Endothelial cell of umbilical vein (primary cell): ENCODE measurements at regions not wholly inside any gene's neighbourhood (a gene's known extent, or its start where the extent isn't known, plus 50 kb on each side); places are given as distances from the start of the nearest gene placed in this dataset.
"Not testable (repeated sequence)": the region's sequence is repeated elsewhere in the genome, so short reads cannot be mapped to it uniquely, and the experiment has no call there.

ENCODE experiments used
- BruUV-seq: library from RNA; stranded (reverse); fragments of 400-500 nt; replicated peaks from 2 replicates; lab custom pipeline; 2021; lab: Mats Ljungman, UMichigan
- CTCF ChIA-PET: fragments of 300-600, 350-600 bp; sonication (Branson Sonifier 250); formaldehyde crosslinking; loops from one replicate; lab custom pipeline; 2021; ENCODE audit warnings: antibody characterized with exemption, inconsistent platforms; lab: Charles Lee
- POLR2A ChIA-PET: fragments of 300-600, 350-600 bp; sonication (Branson Sonifier 250); formaldehyde crosslinking; loops from one replicate; lab custom pipeline; 2021; ENCODE audit warnings: antibody characterized with exemption, inconsistent platforms; lab: Charles Lee
- DNase-seq: peaks from one replicate; pipeline ENCODE4 v3.0.0-alpha.2; 2011; ENCODE audit warnings: low read depth, low spot score
- FAIRE-seq: peaks from 2 replicates; lab custom pipeline; 2011; peaks lifted over from hg19 to GRCh38; lab: Jason Lieb, UNC
- H2AFZ ChIP-seq: 2 replicates; pipeline ENCODE4 v1.6.0; 2012; ENCODE audit warnings: low read depth, low read length, control low read depth, inconsistent platforms
- H3K27ac ChIP-seq: 2 replicates; pipeline ENCODE4 v1.5.1; 2011; ENCODE audit warnings: low read depth, mild to moderate bottlenecking, control low read depth, low read length, moderate library complexity; ENCODE audit not compliant: insufficient read depth
- H3K27me3 ChIP-seq, 2 experiments: 2 replicates each; pipeline versions ENCODE4 v1.6.0 to v1.6.1; 2011; ENCODE audit warnings: low read length in 2 of 2, mixed read lengths in 1 of 2; ENCODE audit not compliant: control insufficient read depth in 2 of 2, insufficient read depth in 2 of 2
- H3K36me3 ChIP-seq, 2 experiments: 2 replicates in 1 of 2; 3 replicates in 1 of 2; pipeline ENCODE4 v1.5.1; 2011; ENCODE audit warnings: low read length in 2 of 2, mild to moderate bottlenecking in 1 of 2, moderate library complexity in 1 of 2; ENCODE audit not compliant: control insufficient read depth in 2 of 2, insufficient read depth in 2 of 2; ENCODE audit errors: extremely low read depth in 1 of 2
- H3K4me1 ChIP-seq: 3 replicates; pipeline ENCODE4 v1.5.1; 2011; ENCODE audit warnings: mild to moderate bottlenecking, low read length; ENCODE audit not compliant: control insufficient read depth, insufficient read depth; ENCODE audit errors: extremely low read depth
- H3K4me2 ChIP-seq: 2 replicates; pipeline ENCODE4 v1.6.1; 2011; ENCODE audit warnings: low read length, control low read depth, mixed read lengths; ENCODE audit not compliant: insufficient read depth
- H3K4me3 ChIP-seq, 3 experiments: fragments of 200-600 bp in 1 of 3; sonication (generic), shearing (Covaris generic) in 1 of 3; replicated peaks in 1 of 3; 2 replicates each; pipeline ENCODE4 v1.5.1; 2011 to 2016; ENCODE audit warnings: control low read depth in 3 of 3, low read length in 3 of 3, mild to moderate bottlenecking in 2 of 3, inconsistent platforms in 1 of 3, low read depth in 1 of 3, moderate library complexity in 1 of 3; ENCODE audit not compliant: insufficient read depth in 1 of 3
- H3K79me2 ChIP-seq: 2 replicates; pipeline ENCODE4 v1.6.0; 2012; ENCODE audit warnings: low read length, inconsistent platforms; ENCODE audit not compliant: control insufficient read depth, insufficient read depth
- H3K9ac ChIP-seq: replicated peaks from 2 replicates; pipeline ENCODE3; 2011; ENCODE audit warnings: low read length, control low read depth; ENCODE audit not compliant: insufficient read depth; ENCODE audit errors: extremely low read depth
- H3K9me1 ChIP-seq: replicated peaks from 3 replicates; pipeline ENCODE4 v1.6.0; 2011; ENCODE audit warnings: mild to moderate bottlenecking, low read length; ENCODE audit not compliant: control insufficient read depth, insufficient read depth; ENCODE audit errors: extremely low read depth
- H3K9me3 ChIP-seq: replicated peaks from 2 replicates; pipeline ENCODE4 v1.5.1; 2012; ENCODE audit warnings: low read length, inconsistent platforms; ENCODE audit not compliant: control insufficient read depth, insufficient read depth
- H4K20me1 ChIP-seq: replicated peaks from 2 replicates; pipeline ENCODE3; 2011; ENCODE audit warnings: mild to moderate bottlenecking, low read length; ENCODE audit not compliant: control insufficient read depth, insufficient read depth; ENCODE audit errors: extremely low read depth
- EZH2 ChIP-seq: IDR thresholded peaks from 2 replicates; pipeline ENCODE4 v1.6.1; 2012; ENCODE audit warnings: borderline replicate concordance, low read depth, mild to moderate bottlenecking, moderate library complexity, low read length, inconsistent platforms; ENCODE audit not compliant: severe bottlenecking
- FOS ChIP-seq: IDR thresholded peaks from 2 replicates; pipeline ENCODE4 v1.6.1; 2011; ENCODE audit warnings: mild to moderate bottlenecking, low read length, moderate library complexity, borderline replicate concordance; ENCODE audit not compliant: insufficient read depth
- GATA2 ChIP-seq: IDR thresholded peaks from 2 replicates; pipeline ENCODE4 v1.7.0; 2011; ENCODE audit warnings: low read depth, mild to moderate bottlenecking, moderate library complexity, mixed read lengths, low read length; ENCODE audit not compliant: insufficient read length, insufficient read depth
- JUN ChIP-seq: IDR thresholded peaks from 2 replicates; pipeline ENCODE4 v1.6.1; 2011; ENCODE audit warnings: borderline replicate concordance, low read depth; ENCODE audit not compliant: insufficient read length, insufficient read depth
- POLR2A ChIP-seq: IDR thresholded peaks from 2 replicates; pipeline ENCODE4 v1.6.1; 2012; ENCODE audit warnings: low read depth, mild to moderate bottlenecking, control low read depth, low read length
- POLR2AphosphoS5 ChIP-seq: IDR thresholded peaks from 2 replicates; pipeline ENCODE4 v1.6.1; 2012; ENCODE audit warnings: low read depth, mild to moderate bottlenecking, control low read depth, low read length, moderate library complexity; ENCODE audit not compliant: insufficient read depth
- dilution Hi-C: fragments of 300-500 bp; cut with MboI; formaldehyde crosslinking; loops from one replicate; pipeline ENCODE4 v1.15.0; 2019; ENCODE audit warnings: low sequenced_read_pairs; ENCODE audit not compliant: extremely low pct_ligation_motif_present
- intact Hi-C: fragments of 100-400 bp; cut with micrococcal nuclease; formaldehyde crosslinking; loops from one replicate; pipeline ENCODE4 v1.10.0; 2022
- TF ChIP-seq, protein P1 (sequence below): IDR thresholded peaks from 2 replicates; pipeline ENCODE4 v1.6.1; 2011; ENCODE audit not compliant: insufficient read depth, insufficient read length
- TF ChIP-seq, protein P2 (sequence below), 2 donors: IDR thresholded peaks; 1 replicate in 1 of 2; 2 replicates in 1 of 2; pipeline ENCODE4 v1.5.1; 2011; ENCODE audit warnings: low read length in 2 of 2, mild to moderate bottlenecking in 2 of 2, moderate library complexity in 2 of 2, control low read depth in 1 of 2, inconsistent platforms in 1 of 2, low read depth in 1 of 2; ENCODE audit not compliant: insufficient read depth in 1 of 2; ENCODE audit errors: extremely low read depth in 1 of 2

DNA sequence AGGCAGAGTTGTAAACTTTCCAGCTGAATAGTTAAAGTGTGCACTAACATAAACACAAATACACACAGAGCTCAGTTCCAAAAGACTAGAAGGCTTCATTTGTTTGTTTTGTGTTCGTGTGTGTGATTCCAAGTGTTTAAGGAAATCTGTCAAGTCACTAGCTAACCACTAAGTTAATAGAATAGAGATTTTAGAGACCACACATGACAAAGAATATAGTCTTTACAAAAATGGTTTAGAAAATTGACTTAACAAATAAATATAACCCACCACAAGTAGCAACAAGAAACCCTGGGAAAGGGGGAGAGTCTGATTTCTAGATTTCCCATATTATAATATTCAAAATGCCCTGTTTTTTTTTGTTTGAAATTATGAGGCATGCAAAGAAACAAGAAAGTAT, 209.4 kb downstream of the FZD1 start:
- no peak for FAIRE-seq
- BruUV-seq = no TSS peak
- Histone ChIP-seq H3K27me3 (no peaks in the 10 kb centered on the region), H3K4me2 (no peak overlapping the region), H4K20me1 (no peaks in the 10 kb centered on the region), H3K36me3 (no peaks in the 10 kb centered on the region), H3K27ac (no peak overlapping the region), H3K9me3 (no peaks in the 10 kb centered on the region), H3K9ac (no peak overlapping the region), H3K9me1 (no peaks in the 10 kb centered on the region), H3K79me2 (no peaks in the 10 kb centered on the region), H3K4me3 (no peak overlapping the region), H3K4me1 (peaks cover 6% of the 10 kb centered on the region), H2AFZ (no peak overlapping the region)
- intact Hi-C loops = no loop called here
- no peak for DNase-seq
- ChIA-PET CTCF (no interaction called here), POLR2A (no interaction called here)
- dilution Hi-C loops = no loop called here
- TF ChIP-seq POLR2AphosphoS5 = no peak
- TF ChIP-seq FOS = no peak
- no peak for TF ChIP-seq GATA2
- no peak for TF ChIP-seq EZH2

DNA sequence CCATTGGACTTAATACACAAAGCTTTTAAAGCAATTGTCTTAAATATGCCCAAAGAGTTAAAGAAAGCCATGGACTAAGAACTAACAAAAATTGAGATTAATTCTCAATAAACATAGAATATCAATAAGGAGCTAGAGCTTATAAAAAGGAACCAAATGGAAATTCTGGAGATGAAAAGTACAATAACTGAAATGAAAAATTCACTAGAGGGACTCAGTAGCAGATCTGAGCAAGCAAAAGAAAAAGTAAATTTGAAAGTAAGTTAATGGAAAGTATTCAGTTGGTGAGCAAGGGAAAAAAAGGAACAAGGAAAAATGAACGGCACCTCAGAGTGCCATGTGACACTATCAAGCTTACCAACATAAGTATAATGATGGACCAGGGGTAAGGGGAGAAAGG, 209.8 kb downstream of the FZD1 start:
- no peak overlapping the region for H3K27ac ChIP-seq
- no peaks in the 10 kb centered on the region for H3K79me2 ChIP-seq
- no peak overlapping the region for H2AFZ ChIP-seq
- no peaks in the 10 kb centered on the region for H3K27me3 ChIP-seq
- H3K4me2 ChIP-seq = no peak overlapping the region
- FAIRE-seq (no peak), DNase-seq (no peak)
- dilution Hi-C loops (no loop called here), intact Hi-C loops (no loop called here)
- no peak overlapping the region for H3K4me3 ChIP-seq
- H4K20me1 ChIP-seq = no peaks in the 10 kb centered on the region
- CTCF ChIA-PET = interaction anchor here (1.3 kb wide), 1 partner anchor 8 kb away, joined by 4 read pairs; no protein-coding TSS in a partner anchor
- BruUV-seq = no TSS peak
- no peaks in the 10 kb centered on the region for H3K36me3 ChIP-seq
- peaks cover 6% of the 10 kb centered on the region for H3K4me1 ChIP-seq
- H3K9ac ChIP-seq = no peak overlapping the region
- H3K9me3 ChIP-seq = no peaks in the 10 kb centered on the region
- H3K9me1 ChIP-seq = no peaks in the 10 kb centered on the region
- TF ChIP-seq FOS (no peak), GATA2 (no peak), EZH2 (no peak), JUN (no peak), POLR2A (no peak), POLR2AphosphoS5 (no peak)
- TF ChIP-seq, protein P1, sequence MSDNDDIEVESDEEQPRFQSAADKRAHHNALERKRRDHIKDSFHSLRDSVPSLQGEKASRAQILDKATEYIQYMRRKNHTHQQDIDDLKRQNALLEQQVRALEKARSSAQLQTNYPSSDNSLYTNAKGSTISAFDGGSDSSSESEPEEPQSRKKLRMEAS = no peak
- TF ChIP-seq, protein P2, sequence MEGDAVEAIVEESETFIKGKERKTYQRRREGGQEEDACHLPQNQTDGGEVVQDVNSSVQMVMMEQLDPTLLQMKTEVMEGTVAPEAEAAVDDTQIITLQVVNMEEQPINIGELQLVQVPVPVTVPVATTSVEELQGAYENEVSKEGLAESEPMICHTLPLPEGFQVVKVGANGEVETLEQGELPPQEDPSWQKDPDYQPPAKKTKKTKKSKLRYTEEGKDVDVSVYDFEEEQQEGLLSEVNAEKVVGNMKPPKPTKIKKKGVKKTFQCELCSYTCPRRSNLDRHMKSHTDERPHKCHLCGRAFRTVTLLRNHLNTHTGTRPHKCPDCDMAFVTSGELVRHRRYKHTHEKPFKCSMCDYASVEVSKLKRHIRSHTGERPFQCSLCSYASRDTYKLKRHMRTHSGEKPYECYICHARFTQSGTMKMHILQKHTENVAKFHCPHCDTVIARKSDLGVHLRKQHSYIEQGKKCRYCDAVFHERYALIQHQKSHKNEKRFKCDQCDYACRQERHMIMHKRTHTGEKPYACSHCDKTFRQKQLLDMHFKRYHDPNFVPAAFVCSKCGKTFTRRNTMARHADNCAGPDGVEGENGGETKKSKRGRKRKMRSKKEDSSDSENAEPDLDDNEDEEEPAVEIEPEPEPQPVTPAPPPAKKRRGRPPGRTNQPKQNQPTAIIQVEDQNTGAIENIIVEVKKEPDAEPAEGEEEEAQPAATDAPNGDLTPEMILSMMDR (IDR thresholded peaks at IDR 0.05; ENCODE audit: extremely low read depth in 1 of 2, insufficient read depth in 1 of 2, low read depth in 1 of 2, low read length in 2 of 2) = no peak
- POLR2A ChIA-PET = no interaction called here

DNA sequence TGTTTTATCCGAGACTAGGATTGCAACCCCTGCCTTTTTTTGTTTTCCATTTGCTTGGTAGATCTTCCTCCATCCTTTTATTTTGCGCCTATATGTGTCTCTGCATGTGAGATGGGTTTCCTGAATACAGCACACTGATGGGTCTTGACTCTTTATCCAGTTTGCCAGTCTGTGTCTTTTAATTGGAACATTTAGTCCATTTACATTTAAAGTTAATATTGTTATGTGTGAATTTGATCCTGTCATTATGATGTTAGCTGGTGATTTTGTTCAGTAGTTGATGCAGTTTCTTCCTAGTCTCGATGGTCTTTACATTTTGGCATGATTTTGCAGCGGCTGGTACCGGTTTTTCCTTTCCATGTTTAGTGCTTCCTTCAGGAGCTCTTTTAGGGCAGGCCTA, 216.2 kb downstream of the FZD1 start:
- H3K79me2 ChIP-seq, H4K20me1 ChIP-seq, H3K9ac ChIP-seq, BruUV-seq, POLR2A ChIA-PET, H2AFZ ChIP-seq, H3K27me3 ChIP-seq, H3K9me3 ChIP-seq, H3K4me3 ChIP-seq, dilution Hi-C loops, H3K4me1 ChIP-seq, DNase-seq, CTCF ChIA-PET, H3K4me2 ChIP-seq, FAIRE-seq, H3K27ac ChIP-seq, H3K36me3 ChIP-seq, intact Hi-C loops, H3K9me1 ChIP-seq: not testable (repeated sequence)
